22Rv1 (cell line): ENCODE measurements at regions not wholly inside any gene's neighbourhood (a gene's known extent, or its start where the extent isn't known, plus 50 kb on each side); places are given as distances from the start of the nearest gene placed in this dataset.

Experiments used
- CTCF ChIP-seq: fragments of 450-650 bp; IDR thresholded peaks from 2 replicates; pipeline ENCODE4 v1.5.1; 2017; ENCODE audit warnings: mild to moderate bottlenecking
- ZFX ChIP-seq: fragments of 450-650 bp; IDR thresholded peaks from 2 replicates; pipeline ENCODE4 v1.6.1; 2017; ENCODE audit warnings: antibody characterized with exemption, borderline replicate concordance

GRCh38 chrX:150306002-150306401 lies 57.1 kb upstream of the MAMLD1 start:
- TF ChIP-seq CTCF, result no peak
- TF ChIP-seq ZFX, result no peak
